ENCODE measurements at regions not wholly inside any gene's neighbourhood (a gene's known extent, or its start where the extent isn't known, plus 50 kb on each side); places are given as distances from the start of the nearest gene placed in this dataset.

- H2AFZ ChIP-seq (replicated peaks; ENCODE audit: low read length, poor library complexity) = no peak overlapping the region
- H4K91ac ChIP-seq (ENCODE audit: insufficient read depth, low read depth, low read length) = no peak overlapping the region
- H4K20me1 ChIP-seq (ENCODE audit: insufficient read depth, low read length) = no peaks in the 10 kb centered on the region
- no peak overlapping the region for H2BK15ac ChIP-seq (ENCODE audit: low read depth, low read length)
- dilution Hi-C loops (cut with HindIII; ENCODE audit: low sequenced_read_pairs, unreplicated experiment) = no loop called here
- H2BK5ac ChIP-seq (ENCODE audit: low read depth, low read length, poor library complexity, severe bottlenecking) = no peak overlapping the region
- H3K4me2 ChIP-seq (ENCODE audit: low read depth, low read length) = no peak overlapping the region
- no peaks in the 10 kb centered on the region for H3K9me1 ChIP-seq (ENCODE audit: insufficient read depth, low read length)
- no peak overlapping the region for H4K8ac ChIP-seq (ENCODE audit: low read depth in 2 of 2, low read length in 2 of 2)
- H3K9ac ChIP-seq (ENCODE audit: low read depth, low read length) = no peak overlapping the region
- H3K23ac ChIP-seq (ENCODE audit: low read depth, low read length) = no peak overlapping the region
- no TSS peak for BruUV-seq (replicated peaks)
- H4K5ac ChIP-seq (ENCODE audit: low read depth, low read length) = no peak overlapping the region
- no peaks in the 10 kb centered on the region for H3K9me3 ChIP-seq (ENCODE audit: control insufficient read depth, insufficient read depth, low read length)
- ChIA-PET POLR2A (ENCODE audit: unreplicated experiment) (no interaction called here), CTCF (no interaction called here)
- H2AK5ac ChIP-seq (ENCODE audit: low read depth, low read length) = no peak overlapping the region
- intact Hi-C loops (cut with micrococcal nuclease) = no loop called here
- no peak overlapping the region for H3K56ac ChIP-seq (ENCODE audit: extremely low read depth, insufficient read depth, low read length)
- TF ChIP-seq MAZ (IDR thresholded peaks at IDR 0.05; ENCODE audit: borderline replicate concordance, low read depth, low read length) = no peak
- no peak overlapping the region for H3K4ac ChIP-seq (ENCODE audit: low read depth, low read length)
- no peak overlapping the region for H2BK20ac ChIP-seq (ENCODE audit: low read depth, low read length)
- no peak for DNase-seq
- H3K18ac ChIP-seq (ENCODE audit: low read depth, low read length) = no peak overlapping the region
- in situ Hi-C loops (cut with MboI; ENCODE audit: low sequenced_read_pairs) = loop anchor here (25.0 kb wide), 3 partner anchors 865 to 1540 kb away; partner anchors contain the start of gene PCDH18
- H3K36me3 ChIP-seq (ENCODE audit: control insufficient read depth, insufficient read depth, low read length) = no peaks in the 10 kb centered on the region
- no peaks in the 10 kb centered on the region for H3K79me1 ChIP-seq (ENCODE audit: low read depth in 1 of 2, low read length in 2 of 2)
- H3K4me3 ChIP-seq (ENCODE audit: insufficient read depth, low read depth, low read length) = no peak overlapping the region
- H3K27ac ChIP-seq (ENCODE audit: insufficient read depth, low read length) = no peak overlapping the region
- no peaks in the 10 kb centered on the region for H3K27me3 ChIP-seq (ENCODE audit: control insufficient read depth, insufficient read depth, low read length)
- ATAC-seq (ENCODE audit: low read depth) = no peak
- peaks cover 2% of the 10 kb centered on the region; the same call in 1 of the 2 replicates for H3K4me1 ChIP-seq (ENCODE audit: control insufficient read depth, insufficient read depth, low read length)
- no CpG with 5 or more reads among the region's 4 CpGs for WGBS, 2 experiments (ENCODE audit: extremely low coverage in 2 of 2, insufficient read length in 1 of 2)
- H2AK9ac ChIP-seq (replicated peaks; ENCODE audit: low read depth, low read length, poor library complexity) = no peak overlapping the region
- no peak overlapping the region for H3K14ac ChIP-seq (replicated peaks; ENCODE audit: low read depth, low read length)
- H2BK120ac ChIP-seq (ENCODE audit: low read depth, low read length) = no peak overlapping the region
These were observed 338.4 kb upstream of the NOCT start for GRCh38 chr4:138677212-138677611.
